GM13977 (cell line): ENCODE measurements at regions not wholly inside any gene's neighbourhood (a gene's known extent, or its start where the extent isn't known, plus 50 kb on each side); places are given as distances from the start of the nearest gene placed in this dataset.

Experiments
- DNase-seq: peaks from one replicate; pipeline ENCODE4 v3.0.0; 2012; ENCODE audit warnings: low spot score
- CTCF ChIP-seq: IDR thresholded peaks from 2 replicates; pipeline ENCODE4 v1.5.1; 2012; ENCODE audit warnings: mild to moderate bottlenecking, control low read depth; ENCODE audit not compliant: insufficient read depth; ENCODE audit errors: extremely low read depth, missing control alignments
- in situ Hi-C: fragments of 300-500 bp; cut with MboI; formaldehyde crosslinking; loops from one replicate; pipeline ENCODE4 v1.12.0; 2022; ENCODE audit warnings: low sequenced_read_pairs, low pct_unique_long_range_greater_than_20kb, mixed read lengths, inconsistent platforms; ENCODE audit not compliant: unreplicated experiment

GRCh38 chr1:34280509-34280908, 103.8 kb downstream of the C1orf94 start:
- DNase-seq = no peak
- TF ChIP-seq CTCF = no peak
- in situ Hi-C loops = no loop called here

GRCh38 chr1:34283142-34283541, 106.4 kb downstream of the C1orf94 start:
- DNase-seq = no peak
- no peak for TF ChIP-seq CTCF
- in situ Hi-C loops = no loop called here

GRCh38 chr1:34286511-34286910, 109.8 kb downstream of the C1orf94 start:
- no peak for DNase-seq
- no peak for TF ChIP-seq CTCF
- in situ Hi-C loops = no loop called here

- in situ Hi-C loops = no loop called here
- TF ChIP-seq CTCF = no peak
- no peak for DNase-seq
Observed at GRCh38 chr1:34290831-34291230, 114.1 kb downstream of the C1orf94 start.

GRCh38 chr1:34292472-34292871, 115.8 kb downstream of the C1orf94 start:
- in situ Hi-C loops = no loop called here
- TF ChIP-seq CTCF = no peak
- no peak for DNase-seq

GRCh38 chr1:34296059-34296458, 119.4 kb downstream of the C1orf94 start:
- in situ Hi-C loops = no loop called here

More at GRCh38 chr1:34296059-34296458, 119.4 kb downstream of the C1orf94 start:
- TF ChIP-seq CTCF = no peak
- DNase-seq = no peak
